ENCODE measurements at regions not wholly inside any gene's neighbourhood (a gene's known extent, or its start where the extent isn't known, plus 50 kb on each side); places are given as distances from the start of the nearest gene placed in this dataset.

DNA sequence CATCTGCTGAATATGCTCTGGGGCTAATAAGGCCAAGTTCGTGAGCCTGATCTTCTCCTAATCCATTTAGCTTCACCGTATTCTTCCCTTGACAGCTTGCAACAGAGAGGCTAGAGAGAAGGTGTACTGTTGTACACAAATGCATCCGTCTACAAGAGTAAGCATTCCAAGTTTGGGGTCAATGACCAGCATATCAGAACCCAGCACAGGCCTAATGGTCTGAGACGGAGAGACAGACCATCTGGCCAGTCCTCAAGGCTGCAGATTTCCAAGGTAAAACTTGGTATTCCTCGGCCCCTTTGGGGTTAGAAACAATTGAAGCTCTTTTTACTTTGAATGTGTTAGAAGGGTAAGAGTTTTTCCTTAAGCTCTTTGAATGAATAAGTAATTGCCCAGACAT is 481.2 kb upstream of the KLF4 start:
- no peak for DNase-seq

DNA sequence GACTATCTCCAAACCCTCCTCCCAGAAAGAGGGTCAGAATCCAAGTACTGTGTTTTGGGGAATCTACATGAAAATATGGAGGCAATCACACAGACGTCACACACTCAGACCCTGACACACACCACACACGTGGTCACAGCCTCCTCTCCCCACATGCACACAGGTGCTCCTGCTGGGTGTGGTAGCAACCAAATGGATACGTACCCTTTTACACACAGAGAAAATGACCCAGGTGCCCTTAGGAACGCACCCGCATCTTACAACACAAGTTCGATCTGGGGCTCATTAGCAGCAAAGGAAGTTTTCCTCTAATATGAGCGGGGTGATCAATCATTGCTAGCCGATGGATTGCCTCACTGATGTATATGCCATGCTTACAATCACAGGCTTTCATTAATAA is 480.2 kb upstream of the KLF4 start:
- no peak for DNase-seq

DNA sequence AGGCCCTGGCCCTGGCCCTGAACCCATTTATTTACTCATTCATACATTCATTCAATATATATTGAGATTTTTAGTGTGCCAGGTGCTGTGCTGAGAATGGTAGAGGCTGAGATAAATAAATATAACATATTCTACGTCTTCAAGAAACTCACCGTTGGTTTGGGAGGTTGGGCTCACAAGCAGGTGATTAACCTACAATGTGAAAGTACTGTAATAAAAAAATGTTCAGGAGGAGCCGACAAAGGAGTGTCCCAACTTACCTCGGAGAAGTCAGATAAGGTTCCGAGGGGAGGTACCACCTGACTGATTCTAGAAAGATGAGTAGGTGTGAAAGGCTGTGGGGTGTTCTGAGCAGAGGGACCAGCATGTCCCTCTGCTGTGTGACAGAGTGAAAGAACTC is 479.6 kb upstream of the KLF4 start:
- no peak for DNase-seq

DNA sequence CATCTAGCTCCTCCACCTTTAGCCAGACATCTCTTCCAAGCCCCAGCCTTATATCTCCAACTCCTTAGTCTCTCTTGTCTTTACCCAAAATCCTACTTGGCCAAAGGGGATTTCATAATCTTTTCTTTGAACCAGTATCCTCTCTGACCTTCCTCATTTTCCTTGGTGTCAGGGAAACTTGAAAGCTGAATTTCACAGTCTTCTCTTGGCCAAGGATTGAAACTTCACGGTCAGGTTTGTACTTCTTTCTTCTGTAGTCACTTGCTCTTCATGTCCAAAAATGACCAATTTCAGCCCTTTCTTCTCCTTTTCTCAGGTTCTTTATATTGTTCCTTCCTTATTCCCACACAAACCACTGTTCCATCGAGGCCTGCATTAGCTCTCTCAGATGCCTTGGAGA is 473.7 kb upstream of the KLF4 start:
- DNase-seq: no peak

DNA sequence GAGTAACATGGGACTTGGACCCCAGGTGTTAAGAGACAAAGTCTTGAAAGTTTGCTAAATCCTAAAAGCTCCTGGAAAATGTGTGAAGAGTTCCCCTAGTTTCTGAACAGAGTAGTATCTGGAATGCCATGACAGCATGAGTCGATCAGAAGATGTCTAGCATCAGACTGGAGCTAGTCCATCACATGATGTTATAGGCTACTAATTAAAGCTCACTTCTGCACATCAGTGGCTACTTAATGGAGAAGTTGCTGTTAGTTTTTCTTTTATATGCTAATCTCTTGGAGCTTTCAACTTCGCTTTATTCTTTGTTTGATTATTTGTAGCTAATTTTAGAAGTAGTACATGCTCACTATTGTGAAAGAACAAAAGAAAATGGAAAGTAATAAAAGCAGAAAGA is 471.3 kb upstream of the KLF4 start:
- no peak for DNase-seq

DNA sequence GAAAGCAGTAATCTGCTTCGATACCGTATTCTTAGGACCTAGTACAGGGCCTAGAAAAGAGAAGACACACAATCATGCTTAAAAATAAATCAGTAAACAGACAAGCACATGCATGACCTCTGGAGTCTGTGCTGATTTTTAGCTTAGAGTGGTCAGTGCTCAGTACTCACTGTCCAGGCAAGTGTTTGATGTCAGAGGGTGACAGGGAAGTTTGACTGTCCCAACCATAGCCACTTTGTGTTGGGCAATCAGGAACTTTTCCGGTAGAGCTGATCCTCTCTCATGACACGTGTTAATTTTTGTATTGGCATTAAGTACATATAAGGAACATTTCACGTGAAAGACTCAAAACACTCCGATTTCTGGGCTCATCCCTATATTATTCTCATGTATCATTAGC is 464.7 kb upstream of the KLF4 start:
- no peak for DNase-seq

DNA sequence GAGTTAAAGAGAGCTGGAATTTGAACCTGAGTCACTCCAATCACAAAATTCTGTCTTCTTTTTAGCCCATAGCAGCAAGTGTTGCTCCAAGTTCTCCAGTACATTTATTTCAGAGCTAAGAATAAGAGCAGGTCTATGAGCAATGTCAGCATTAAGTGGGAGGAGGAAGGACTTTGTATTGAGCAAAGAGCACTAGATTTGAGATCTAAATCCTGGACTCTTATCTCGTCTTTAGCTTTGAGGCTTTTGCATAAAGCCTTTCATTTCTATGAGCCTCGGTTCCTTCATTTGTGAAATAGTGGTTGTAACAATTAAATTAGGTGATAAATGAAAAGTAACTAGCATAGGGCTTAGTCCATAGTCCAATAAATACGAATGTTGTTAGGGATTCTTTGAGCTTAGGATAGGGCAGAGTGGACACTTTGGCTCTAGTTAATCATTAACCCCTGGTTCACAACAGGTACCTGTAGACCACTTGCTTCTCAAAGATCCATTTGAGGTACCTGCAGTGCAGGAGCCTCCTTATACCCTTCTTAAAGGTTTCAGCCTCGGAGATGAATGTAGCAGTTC is 464.1 kb upstream of the KLF4 start:
- no peak for DNase-seq

DNA sequence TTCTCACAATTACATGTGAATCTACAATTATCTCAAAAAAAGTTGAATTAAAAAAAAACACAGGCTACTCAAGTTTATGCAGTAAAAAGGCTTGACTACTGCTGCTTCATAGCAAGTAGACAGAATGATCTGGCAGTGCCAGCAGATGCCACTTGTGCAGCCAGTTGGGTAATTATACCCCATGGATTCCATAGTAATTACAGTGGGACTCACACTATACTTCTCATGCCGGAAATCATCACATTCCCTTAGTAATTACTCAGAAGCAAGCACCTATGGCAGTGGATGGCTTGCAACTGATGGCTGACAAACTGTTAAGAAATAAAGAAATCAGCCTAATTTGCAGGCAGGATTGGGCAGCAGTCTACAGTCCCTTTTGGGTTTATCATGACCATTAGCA is 463.2 kb upstream of the KLF4 start:
- DNase-seq: no peak

DNA sequence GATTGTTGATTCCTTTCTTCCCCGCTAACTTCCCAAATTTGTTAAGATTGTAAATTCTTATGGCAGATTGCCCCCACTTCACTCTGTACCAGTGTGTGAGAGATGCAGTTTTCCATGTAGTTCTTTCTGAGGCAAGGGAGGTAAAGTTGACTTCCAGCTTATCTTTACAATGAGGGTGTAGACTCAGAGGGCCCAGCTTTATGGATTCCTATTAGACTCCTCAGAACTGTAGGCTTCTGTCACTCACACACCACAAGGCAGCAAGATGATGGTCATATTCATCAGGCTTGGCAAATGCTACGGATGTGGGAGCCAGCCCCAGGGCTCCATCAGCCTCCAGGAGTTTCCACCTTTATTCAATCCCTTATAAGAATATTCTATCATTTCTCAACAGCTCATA is 461.9 kb upstream of the KLF4 start:
- DNase-seq: no peak

DNA sequence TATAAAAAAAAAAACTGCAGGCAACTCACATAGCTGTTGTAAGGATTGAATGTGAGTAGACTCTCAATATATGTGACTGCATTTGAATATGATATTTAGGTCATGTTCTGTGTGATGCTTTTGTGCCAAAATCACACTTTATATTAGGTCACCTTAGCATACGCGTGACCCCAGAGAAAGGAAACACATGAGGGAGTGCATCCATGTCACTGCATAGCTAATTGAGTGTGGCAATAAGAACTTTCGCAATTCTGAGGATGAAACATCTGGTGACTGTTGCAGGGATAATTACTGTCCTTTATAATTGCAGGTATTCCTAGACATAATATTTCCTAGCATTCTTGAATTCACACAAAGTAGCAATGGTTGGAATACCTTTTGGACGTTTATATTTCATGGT is 459.5 kb upstream of the KLF4 start:
- DNase-seq: no peak

DNA sequence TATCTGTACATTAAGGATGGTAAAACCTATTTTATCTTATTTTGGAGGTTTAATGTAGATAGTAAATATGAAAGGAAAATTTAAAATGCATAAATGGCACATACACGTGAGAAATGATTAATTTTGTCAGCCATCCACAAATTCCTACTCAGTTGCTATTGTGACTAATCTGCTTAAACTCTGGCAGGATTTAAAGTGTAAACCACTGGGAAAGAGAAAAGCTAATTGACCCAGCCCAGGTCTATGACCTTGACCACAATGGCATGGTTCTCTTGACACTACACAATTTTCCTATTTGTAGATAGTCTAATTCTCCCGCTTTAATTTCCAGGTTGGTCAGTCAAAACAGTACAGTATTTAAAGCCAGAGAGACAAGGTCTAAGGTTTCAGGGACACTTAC is 459.0 kb upstream of the KLF4 start:
- DNase-seq: no peak

DNA sequence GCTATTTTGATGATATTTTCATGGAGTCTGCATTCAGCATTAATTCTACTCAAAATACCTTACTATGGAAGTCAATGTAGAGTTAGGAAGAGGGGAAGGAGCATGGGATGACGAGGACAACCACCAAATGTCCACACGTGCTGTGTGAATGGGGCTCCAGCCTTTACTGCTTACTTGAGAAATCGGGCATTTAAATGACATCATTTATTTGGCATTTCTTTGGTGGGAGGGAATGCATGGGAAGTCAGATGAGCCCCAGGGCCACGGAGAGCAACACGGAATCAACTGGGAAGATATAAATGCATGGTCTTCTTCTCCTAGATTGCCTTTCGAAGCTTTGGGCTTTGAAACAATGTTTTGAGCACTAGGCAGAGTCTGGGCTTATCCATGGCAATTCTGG is 458.5 kb upstream of the KLF4 start:
- no peak for DNase-seq

DNA sequence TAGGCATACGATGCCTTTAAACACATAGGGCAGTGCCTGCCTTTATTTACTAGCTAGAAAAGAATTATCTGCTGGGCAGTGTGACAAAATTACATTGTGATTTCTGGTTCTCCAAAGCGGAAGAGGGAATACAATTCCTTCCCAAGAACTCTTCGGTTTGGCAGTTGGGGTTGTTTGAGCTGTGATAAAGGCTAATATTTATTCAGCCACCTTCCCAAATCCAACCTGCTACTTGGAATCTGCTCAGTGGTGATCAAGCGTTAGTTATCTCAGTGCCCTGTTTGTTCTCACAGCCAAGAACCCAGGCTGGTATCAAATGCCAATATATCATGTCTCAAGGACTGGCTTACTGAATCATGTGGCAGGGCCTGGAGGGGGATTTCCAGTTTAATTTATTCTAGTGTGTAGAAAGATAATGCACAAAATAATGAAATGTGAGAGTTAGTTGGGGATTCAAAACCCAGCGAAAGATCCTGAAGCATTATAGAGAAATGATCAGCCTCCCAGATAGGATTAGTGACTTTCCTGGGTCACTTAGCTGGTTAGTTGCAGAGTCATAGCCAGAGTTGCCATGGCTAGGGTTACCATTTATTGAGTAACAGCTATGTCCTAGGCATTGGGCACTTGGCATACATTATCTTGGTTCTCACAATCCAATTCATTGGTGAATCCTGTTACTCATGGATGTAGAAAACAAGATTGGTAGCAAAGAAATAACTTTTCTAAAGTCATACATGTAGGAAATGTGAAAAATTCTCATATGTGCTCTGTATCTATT is 457.0 kb upstream of the KLF4 start:
- DNase-seq: no peak

DNA sequence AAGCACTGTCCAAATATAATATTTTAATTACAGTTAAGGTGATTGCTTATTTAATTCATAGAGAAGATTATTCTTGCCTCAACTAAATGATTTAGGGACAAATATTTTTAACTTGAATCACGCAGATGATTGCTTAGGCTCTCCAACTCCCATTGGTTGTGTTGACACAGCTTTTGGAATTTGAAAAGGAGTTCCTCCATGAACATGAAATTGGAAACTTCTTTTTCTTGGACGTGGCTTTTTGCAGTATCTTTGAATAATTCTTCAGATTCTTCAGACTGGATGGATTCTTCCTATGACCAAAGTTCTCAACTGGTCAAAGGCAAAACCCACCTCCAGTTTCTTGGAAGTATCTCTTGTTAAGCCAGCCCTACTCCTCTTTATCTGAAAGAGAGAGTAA is 456.4 kb upstream of the KLF4 start:
- no peak for DNase-seq

DNA sequence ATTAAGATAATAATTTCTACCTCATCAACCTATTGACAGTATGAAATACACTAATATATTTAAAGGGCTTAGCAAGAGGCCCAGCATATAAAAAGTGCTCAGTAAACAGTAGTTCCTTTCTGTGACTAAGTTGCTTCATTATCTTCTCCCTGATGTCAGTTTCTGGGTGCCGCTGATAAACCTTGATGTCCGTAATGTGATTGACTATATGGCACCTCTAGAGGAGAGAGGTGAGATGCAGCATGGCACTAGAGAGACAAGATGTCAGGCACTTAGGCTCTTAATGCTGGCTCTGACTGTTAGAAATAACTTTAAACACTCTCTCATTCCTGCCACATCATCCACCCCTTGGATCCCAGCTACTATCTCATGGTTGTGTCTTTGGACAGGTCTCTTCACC is 455.9 kb upstream of the KLF4 start:
- no peak for DNase-seq

DNA sequence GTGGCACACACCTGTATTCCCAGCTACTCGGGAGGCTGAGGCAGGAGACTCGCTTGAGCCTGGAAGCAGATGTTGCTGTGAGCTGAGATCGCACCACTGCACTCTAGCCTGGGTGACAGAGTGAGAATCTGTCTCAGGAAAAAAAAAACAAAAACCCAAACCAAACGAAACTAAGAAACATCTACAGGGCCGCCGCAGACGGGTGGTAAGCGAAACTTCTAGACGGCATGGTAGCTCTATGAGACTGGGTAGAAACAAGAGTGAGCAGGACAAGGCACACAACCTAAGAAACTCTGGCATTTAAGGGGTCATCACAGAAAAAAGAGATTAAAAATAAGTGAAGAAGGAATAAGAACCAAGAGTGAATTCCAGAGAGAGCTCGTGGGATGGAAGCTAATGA is 454.8 kb upstream of the KLF4 start:
- DNase-seq: no peak

DNA sequence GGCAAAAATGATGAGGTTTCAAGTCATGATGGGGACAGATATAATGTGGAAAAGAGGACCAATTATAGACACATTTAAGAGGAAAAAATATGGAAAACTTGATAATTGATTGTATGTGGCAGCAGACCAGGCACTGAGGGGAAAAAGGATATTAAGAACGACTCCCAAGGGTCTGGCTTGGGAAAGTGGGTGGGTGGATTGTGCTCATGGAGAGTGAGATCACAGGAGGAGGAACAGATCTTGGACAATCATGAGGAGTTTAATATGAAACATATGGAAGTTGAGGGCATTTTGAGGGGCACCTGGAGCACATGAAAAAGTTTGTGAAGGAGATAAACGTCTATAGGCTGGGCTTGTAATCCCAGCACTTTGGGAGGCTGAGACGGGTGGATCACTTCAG is 454.3 kb upstream of the KLF4 start:
- no peak for DNase-seq

DNA sequence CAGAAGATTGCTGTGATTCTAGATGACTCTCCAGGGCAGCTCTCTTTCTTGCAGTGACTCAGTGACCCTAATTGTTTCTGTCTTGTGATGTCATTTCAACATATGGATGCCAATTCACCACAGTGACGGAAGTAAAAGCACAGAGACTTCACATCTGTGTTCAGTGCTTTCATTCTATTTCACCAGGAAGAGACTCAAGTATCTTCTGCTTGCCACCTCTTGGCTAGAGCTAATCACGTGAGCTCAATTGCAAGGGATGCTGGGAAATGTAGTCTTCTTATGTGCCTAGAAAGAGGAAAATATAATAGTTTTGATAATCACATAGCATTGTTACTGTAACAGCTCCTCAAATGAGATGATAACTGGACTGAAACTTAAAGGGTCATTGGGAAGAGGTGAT is 453.3 kb upstream of the KLF4 start:
- no peak for DNase-seq

DNA sequence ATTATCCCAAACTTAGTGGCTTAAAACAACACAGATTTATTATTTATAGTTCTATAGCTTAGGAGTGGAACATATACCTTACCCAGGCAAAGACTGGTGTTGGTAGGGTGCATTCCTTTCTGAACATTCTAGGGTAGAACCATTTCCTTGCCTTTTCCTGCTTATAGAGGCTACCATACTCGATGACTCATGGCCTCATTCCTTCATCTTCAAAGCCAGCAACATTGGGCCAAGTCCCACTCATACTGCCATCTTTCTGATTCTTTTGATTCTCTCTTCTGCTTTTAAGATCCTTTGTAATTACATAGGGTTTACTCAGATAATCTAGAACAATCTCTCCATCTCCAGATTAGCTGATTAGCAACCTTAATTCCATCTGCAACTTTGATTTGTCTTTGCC is 452.7 kb upstream of the KLF4 start:
- DNase-seq: no peak

DNA sequence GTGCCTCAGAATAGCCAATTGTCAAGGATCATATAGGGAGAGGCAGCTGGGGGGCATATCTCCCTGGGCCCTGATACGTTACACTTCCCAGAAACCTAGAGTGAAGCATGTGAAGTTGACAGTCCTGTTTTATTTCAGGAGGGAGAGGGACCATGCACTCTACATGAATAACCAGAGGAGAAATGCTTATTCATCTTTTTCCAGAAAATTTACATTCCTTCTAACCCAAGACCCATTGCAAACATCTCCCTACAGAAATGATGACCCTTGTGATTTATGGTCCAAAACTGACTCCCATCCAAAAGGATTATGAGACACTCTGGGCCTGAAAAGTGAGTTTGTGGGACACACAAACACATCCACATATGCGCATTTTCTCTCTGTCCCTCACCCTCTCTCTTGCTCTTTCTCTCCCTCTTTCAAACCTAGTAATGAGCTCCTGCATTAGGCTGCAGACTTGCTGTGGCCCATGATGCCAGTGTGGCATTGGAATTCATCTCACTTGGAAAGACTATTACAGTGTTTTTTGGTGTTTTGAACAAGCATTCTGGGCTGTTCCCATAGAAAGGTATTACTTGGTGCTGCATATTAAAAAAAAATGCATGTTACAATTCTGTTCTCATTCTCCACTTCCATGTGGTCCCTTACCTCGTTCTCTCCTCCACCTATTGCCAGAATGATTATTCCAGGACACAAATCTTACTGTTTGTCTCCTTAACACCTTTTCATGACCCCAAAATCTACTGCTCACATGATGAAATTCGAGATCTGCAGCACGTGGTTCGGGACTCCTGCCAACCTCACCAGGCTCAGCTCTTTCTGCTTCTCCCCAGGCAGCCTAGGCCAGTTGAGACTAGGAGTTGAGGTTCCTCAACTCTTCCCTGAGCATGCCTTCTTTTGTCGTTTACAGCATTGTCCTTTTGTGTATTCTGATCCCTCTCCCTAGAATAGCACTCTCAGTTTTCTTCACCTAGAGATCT is 451.3 kb upstream of the KLF4 start:
- no peak for DNase-seq

DNA sequence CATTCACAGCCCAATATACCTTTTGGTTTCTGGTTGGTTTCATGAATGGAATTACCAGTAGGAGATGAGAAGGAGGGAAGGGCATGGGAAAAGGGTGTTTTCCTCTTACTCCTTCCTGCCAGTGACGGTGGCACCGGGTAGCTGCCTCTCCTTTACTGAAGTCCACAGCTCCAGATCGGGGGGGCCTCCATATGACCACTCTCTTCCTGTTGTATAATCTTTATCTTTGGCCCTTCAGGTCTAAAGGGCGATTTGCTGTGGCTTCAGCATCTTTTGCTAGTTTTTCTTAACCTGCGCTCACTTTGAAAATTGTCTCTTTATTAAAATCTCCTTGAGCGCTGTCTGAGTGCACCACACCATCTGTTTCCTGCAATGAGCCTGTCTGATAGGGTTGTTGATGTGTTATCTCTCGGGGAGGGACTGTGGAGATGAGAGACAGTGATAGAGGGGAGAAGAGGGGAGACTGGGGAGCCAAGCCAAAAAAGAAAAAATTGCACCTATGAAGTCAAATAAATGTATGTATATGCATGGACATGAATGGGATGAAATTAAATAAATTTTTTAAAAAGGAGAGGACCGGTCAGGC is 449.3 kb upstream of the KLF4 start:
- no peak for DNase-seq

DNA sequence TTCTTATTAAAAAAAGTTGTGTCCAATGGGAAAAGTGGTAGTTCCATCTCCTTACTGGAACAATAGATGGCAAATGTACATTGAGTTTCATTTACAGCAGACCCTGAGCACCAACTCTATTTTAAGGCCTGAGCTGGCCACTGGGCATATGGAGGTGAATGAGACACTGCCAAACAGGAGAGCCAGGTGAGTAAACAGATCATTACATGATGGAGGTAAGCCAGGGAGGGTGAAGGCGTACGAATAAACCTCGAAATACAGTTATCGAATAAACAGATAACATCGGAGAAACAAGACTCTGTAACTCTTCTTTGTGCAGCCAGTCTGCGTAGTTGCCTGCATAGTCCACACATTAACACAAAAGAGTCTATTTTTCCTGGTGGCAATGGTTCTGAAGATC is 446.4 kb upstream of the KLF4 start:
- DNase-seq: no peak

DNA sequence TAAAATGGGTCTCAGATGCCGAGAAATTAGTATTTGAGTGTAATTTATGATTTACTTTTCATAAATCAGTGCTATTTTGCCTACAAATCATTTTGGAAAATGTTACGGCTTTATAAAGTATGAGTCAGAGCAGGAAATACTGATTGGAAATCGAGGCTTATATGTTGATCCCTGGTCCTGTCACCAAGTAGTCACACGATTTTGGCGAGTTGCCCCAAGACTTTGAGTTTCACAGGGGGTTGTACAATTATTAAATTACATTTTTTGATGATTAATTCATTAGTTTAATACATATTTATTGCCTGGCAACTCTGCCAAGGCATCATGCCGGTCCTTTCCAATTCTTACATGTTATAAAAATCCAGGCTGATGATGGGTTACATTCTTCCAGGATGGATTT is 443.9 kb upstream of the KLF4 start:
- DNase-seq: no peak

DNA sequence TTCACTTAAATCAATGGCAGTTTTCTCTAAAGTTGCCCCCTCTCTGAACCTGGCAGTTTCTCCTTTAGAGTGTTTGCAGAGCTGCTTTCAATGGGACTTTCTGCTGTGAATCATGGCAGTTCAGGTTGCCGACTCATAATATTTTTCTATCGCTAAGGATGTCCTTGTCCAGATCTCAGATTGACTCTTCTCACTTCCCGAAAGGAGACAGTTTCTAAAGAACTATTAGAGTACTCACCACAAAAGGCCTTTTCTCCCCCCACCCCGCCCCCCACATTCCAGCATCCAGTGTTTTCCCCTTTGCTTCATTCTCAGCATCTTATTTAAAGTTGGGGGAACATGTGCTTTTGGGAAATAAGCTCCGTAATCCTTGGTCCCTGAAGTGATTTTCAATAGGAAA is 443.5 kb upstream of the KLF4 start:
- no peak for DNase-seq
